ENCODE measurements at regions not wholly inside any gene's neighbourhood (a gene's known extent, or its start where the extent isn't known, plus 50 kb on each side); places are given as distances from the start of the nearest gene placed in this dataset.

GRCh38 chrX:16429406-16429805 is 220.6 kb upstream of the S100G start:
- no TSS peak for BruUV-seq (replicated peaks)
- no peaks in the 10 kb centered on the region for H3K27me3 Mint-ChIP-seq (ENCODE audit: unreplicated experiment)
- no peak overlapping the region for H3K27ac Mint-ChIP-seq (ENCODE audit: unreplicated experiment)
- intact Hi-C loops (cut with micrococcal nuclease; ENCODE audit: unreplicated experiment), result no loop called here
- no peak for TF ChIP-seq CTCF (IDR thresholded peaks at IDR 0.05; ENCODE audit: unreplicated experiment)
- no peaks in the 10 kb centered on the region for H3K36me3 Mint-ChIP-seq (ENCODE audit: insufficient read depth, unreplicated experiment)
- CTCF ChIA-PET, result interaction anchor here (0.5 kb wide), 1 partner anchor 203 kb away, joined by 5 read pairs; no protein-coding TSS in a partner anchor
- H3K4me1 Mint-ChIP-seq (ENCODE audit: low read depth, unreplicated experiment), result no peaks in the 10 kb centered on the region
- no peaks in the 10 kb centered on the region for H3K9me3 Mint-ChIP-seq (ENCODE audit: low read depth, unreplicated experiment)
- no peak for DNase-seq
- no peak overlapping the region for H3K4me3 Mint-ChIP-seq (ENCODE audit: low read depth, unreplicated experiment)

GRCh38 chrX:16431266-16431665 is 218.7 kb upstream of the S100G start:
- Mint-ChIP-seq H3K27me3 (ENCODE audit: unreplicated experiment) (no peaks in the 10 kb centered on the region), H3K4me3 (ENCODE audit: low read depth, unreplicated experiment) (no peak overlapping the region), H3K4me1 (ENCODE audit: low read depth, unreplicated experiment) (no peaks in the 10 kb centered on the region), H3K9me3 (ENCODE audit: low read depth, unreplicated experiment) (no peaks in the 10 kb centered on the region), H3K27ac (ENCODE audit: unreplicated experiment) (no peak overlapping the region), H3K36me3 (ENCODE audit: insufficient read depth, unreplicated experiment) (no peaks in the 10 kb centered on the region)
- TF ChIP-seq CTCF (IDR thresholded peaks at IDR 0.05; ENCODE audit: unreplicated experiment), result no peak
- intact Hi-C loops (cut with micrococcal nuclease; ENCODE audit: unreplicated experiment), result no loop called here
- DNase-seq, result no peak
- no TSS peak for BruUV-seq (replicated peaks)
- CTCF ChIA-PET, result no interaction called here

GRCh38 chrX:16433021-16433420 is 216.9 kb upstream of the S100G start:
- Mint-ChIP-seq H3K4me1 (ENCODE audit: low read depth, unreplicated experiment) (no peaks in the 10 kb centered on the region), H3K27ac (ENCODE audit: unreplicated experiment) (no peak overlapping the region), H3K36me3 (ENCODE audit: insufficient read depth, unreplicated experiment) (no peaks in the 10 kb centered on the region), H3K27me3 (ENCODE audit: unreplicated experiment) (no peaks in the 10 kb centered on the region), H3K9me3 (ENCODE audit: low read depth, unreplicated experiment) (no peaks in the 10 kb centered on the region), H3K4me3 (ENCODE audit: low read depth, unreplicated experiment) (no peak overlapping the region)
- DNase-seq, result no peak
- TF ChIP-seq CTCF (IDR thresholded peaks at IDR 0.05; ENCODE audit: unreplicated experiment), result no peak
- CTCF ChIA-PET, result interaction anchor here (0.5 kb wide), 1 partner anchor 166 kb away, joined by 3 read pairs; no protein-coding TSS in a partner anchor
- no TSS peak for BruUV-seq (replicated peaks)
- intact Hi-C loops (cut with micrococcal nuclease; ENCODE audit: unreplicated experiment), result no loop called here

- Mint-ChIP-seq H3K36me3 (ENCODE audit: insufficient read depth, unreplicated experiment) (no peaks in the 10 kb centered on the region), H3K4me3 (ENCODE audit: low read depth, unreplicated experiment) (no peak overlapping the region), H3K27me3 (ENCODE audit: unreplicated experiment) (no peaks in the 10 kb centered on the region), H3K27ac (ENCODE audit: unreplicated experiment) (no peak overlapping the region), H3K4me1 (ENCODE audit: low read depth, unreplicated experiment) (no peaks in the 10 kb centered on the region), H3K9me3 (ENCODE audit: low read depth, unreplicated experiment) (no peaks in the 10 kb centered on the region)
- CTCF ChIA-PET, result no interaction called here
- no peak for DNase-seq
- intact Hi-C loops (cut with micrococcal nuclease; ENCODE audit: unreplicated experiment), result loop anchor here (5.0 kb wide), 1 partner anchor 223 kb away; no protein-coding TSS in a partner anchor
- no peak for TF ChIP-seq CTCF (IDR thresholded peaks at IDR 0.05; ENCODE audit: unreplicated experiment)
- no TSS peak for BruUV-seq (replicated peaks)
These were observed 214.5 kb upstream of the S100G start for GRCh38 chrX:16435399-16435986.

Data from Calu3 (cell line).